ENCODE measurements at regions not wholly inside any gene's neighbourhood (a gene's known extent, or its start where the extent isn't known, plus 50 kb on each side); places are given as distances from the start of the nearest gene placed in this dataset.
"Not testable (repeated sequence)": the region's sequence is repeated elsewhere in the genome, so short reads cannot be mapped to it uniquely, and the experiment has no call there.

DNA sequence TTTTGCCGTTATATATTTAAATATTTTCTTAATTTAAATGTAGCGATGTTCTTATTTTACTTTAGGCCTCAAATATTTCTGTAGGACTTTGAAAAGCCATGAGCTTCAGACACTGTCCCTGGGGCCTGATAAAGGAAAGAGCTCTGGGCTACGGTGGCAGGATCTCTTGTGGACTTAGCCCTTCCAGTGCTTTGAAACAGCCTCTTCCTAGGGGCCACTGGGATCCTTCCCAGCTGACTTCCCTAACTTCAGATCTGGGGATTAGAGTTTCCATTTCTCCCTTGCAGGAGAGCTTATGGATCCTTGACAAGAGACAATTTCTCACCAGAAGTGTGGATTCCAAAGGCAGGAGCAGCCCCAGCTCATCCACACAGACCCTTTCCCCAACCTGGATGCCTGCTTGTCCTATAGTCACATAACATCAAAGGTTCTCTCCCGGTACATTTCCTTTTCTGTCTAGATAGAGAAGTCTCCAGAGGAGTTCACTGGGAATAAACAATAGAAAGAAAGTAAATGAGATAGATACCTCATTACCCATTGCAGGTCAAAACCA is 221.4 kb downstream of the TTC6 start:
- Mint-ChIP-seq H3K4me1 (no peaks in the 10 kb centered on the region), H3K4me3 (no peak overlapping the region), H3K36me3 (no peaks in the 10 kb centered on the region), H3K9me3 (peaks cover 0 to 5% (median 0%) of the 10 kb centered on the region in 7 donors), H3K27me3 (no peaks in the 10 kb centered on the region), H3K27ac (no peak overlapping the region)
- ATAC-seq (ENCODE audit: low read depth in 2 of 2) (no peak), DNase-seq (no peak)

DNA sequence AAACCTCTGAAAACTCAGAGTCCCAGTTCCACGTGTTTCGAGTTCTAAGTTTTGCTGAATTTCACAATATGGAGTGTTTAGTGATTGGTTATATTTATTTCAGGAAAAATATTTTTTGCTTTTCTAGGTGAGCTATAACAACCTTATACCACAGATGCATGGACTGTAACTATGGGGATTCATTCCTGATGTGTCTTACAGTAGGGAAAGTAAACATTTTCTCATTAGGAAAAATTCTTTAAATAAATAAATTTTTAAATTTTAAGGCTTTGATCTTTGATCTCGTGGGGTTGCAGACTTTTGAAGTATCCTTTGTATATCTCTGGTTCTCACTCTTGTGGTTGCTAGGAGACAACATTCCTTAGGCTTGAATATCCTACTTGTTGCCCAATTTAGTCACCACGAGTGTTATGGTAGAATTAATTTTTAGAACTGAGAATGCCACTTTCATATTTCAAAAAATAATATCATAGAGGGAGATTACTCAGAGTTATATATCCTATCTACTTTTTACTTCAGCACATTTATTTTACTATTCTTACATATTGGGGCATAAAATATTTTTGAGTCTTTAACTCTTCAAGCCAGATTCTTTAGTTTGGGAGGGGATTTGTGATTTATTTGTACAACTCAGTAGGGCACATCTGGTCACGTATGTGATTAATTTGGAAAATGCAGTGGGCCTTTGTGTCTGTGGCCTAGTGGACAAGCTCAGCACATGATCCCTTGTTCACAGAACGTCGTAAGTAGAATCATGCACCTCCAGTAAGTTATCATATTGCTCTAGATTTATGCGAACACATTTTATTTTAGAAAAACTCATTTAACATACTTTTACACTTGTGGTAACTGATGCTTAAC is 224.0 kb downstream of the TTC6 start:
- no peaks in the 10 kb centered on the region for H3K27me3 Mint-ChIP-seq

DNA sequence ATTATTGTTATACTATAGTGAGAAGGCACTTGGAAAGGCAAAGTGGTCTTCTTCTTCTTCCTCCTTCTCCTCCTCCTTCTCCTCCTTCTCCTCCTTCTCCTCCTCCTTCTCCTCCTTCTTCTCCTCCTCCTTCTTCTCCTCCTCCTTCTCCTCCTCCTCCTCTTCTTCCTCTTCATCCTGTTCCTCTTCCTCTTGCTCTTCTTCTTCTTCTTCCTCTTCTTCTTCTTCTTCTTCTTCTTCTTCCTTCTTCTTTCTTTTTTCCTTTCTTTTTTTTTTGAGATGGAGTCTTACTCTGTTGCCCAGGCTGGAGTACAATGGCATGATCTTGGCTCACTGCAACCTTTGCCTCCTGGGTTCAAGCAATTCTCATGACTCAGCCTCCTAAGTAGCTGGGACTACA is 225.4 kb downstream of the TTC6 start:
- not testable (repeated sequence) for H3K27me3 Mint-ChIP-seq; H3K4me1 Mint-ChIP-seq; ATAC-seq (ENCODE audit: low read depth in 2 of 2)

More for the DNA sequence above, 224.0 kb downstream of the TTC6 start:
- Mint-ChIP-seq H3K9me3 (peaks cover 0 to 5% (median 0%) of the 10 kb centered on the region in 7 donors), H3K4me3 (no peak overlapping the region), H3K27ac (no peak overlapping the region), H3K36me3 (no peaks in the 10 kb centered on the region), H3K4me1 (no peaks in the 10 kb centered on the region)
- ATAC-seq (ENCODE audit: low read depth in 2 of 2) = no peak
- DNase-seq = no peak

DNA sequence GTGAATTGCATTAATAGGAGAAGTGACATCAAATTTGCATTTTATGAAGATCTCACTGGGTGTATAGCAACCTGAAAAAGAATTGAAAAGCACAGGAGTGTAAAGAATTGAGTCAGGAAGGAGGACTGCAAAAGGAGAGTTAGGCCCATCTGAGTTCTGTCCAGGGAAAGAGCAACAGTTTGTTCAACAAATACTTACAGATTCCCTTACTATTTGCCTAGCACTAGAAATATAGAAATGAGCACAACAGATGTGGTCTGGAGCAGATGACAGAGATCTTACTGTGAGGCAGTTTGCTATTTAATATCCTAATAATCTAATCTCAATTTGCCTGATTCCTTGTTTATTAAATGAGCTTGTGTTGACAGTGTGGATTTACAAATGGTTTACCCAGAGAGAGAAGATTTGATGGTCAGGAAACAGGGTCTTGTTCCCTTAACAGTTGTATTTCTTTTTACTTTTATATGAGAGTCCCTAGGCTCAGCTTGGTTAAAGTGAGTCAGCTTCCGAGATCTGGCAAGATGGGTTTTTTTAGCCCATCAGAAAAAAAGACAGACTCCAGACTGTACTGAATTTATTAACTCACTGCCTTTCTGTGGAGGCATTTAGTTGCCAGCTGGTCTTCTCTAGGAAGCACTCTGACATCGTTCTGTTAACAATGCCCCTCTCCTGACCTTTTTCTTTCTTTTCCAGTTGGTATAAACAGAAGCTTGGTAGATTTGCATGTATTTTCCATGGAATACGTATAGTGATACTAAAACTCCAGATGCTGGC is 229.7 kb downstream of the TTC6 start:
- H3K4me1 Mint-ChIP-seq = no peaks in the 10 kb centered on the region
- ATAC-seq (ENCODE audit: low read depth in 2 of 2) = no peak
- no peak overlapping the region for H3K4me3 Mint-ChIP-seq
- no peaks in the 10 kb centered on the region for H3K27me3 Mint-ChIP-seq
- DNase-seq = no peak
- no peaks in the 10 kb centered on the region for H3K36me3 Mint-ChIP-seq
- peaks cover 0 to 7% (median 2%) of the 10 kb centered on the region in 7 donors for H3K9me3 Mint-ChIP-seq
- no peak overlapping the region for H3K27ac Mint-ChIP-seq

More for the DNA sequence above, 225.4 kb downstream of the TTC6 start:
- H3K9me3 Mint-ChIP-seq, H3K4me3 Mint-ChIP-seq, H3K36me3 Mint-ChIP-seq, DNase-seq, H3K27ac Mint-ChIP-seq: not testable (repeated sequence)

DNA sequence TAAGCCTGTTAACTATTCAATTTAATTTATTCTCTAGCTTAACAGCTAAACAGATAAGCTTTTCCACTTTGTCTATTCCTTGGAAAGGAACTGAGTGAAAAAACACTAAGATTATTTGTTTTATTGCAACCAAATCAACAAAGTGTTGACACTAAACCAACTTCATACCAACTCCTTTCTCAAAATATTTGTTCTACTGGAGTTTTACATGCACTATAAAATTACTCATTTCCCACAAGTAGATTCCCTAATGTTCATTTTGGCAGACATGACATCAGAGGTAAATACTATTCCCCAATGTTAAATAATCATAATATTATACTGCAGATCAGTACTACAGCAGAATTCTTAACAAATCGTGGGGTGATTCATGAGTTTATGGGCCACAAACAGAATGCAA is 231.4 kb downstream of the TTC6 start:
- Mint-ChIP-seq H3K9me3 (peaks cover 8 to 18% (median 13%) of the 10 kb centered on the region in 7 donors), H3K4me1 (no peaks in the 10 kb centered on the region), H3K4me3 (no peak overlapping the region), H3K27ac (no peak overlapping the region), H3K36me3 (no peaks in the 10 kb centered on the region), H3K27me3 (no peaks in the 10 kb centered on the region)
- no peak for ATAC-seq (ENCODE audit: low read depth in 2 of 2)
- no peak for DNase-seq

DNA sequence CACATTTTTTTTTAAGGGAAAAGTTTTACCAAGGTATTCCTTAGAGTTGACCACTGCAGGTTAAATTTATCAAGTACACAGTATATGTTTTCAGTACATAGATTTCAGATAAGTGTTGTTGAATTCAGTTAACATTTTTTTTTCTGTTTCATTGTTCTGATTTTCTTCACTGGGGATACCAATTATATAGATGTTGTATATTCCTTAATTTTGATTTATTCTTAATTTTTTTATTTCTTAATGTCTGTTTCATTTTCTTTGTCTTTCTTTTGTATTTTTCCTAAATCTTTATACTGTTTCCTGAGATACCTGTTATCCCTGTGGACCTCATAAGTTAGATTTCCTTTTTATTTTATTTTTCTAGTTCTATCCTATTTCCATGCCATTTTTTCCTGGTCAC is 234.8 kb downstream of the TTC6 start:
- ATAC-seq (ENCODE audit: low read depth in 2 of 2) = no peak

DNA sequence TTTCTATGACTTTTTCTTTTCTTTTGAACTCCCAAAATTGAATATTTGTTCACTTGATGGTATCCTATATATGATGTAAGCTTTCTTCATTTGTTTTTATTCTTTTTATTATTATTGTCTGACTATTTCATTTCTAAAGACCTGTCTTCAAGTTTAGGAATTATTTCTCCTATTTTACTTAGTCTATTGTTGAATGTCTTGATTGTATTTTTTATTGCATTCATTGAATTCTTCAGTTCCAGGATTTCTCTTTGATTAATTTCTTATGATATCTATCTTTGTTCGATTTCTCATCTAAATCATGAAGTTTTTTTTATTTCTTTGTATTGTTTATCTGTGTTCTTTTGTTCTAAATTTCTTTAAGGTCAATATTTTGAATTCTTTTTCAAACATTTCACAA is 238.8 kb downstream of the TTC6 start:
- Mint-ChIP-seq H3K9me3 (peaks cover 27 to 63% (median 43%) of the 10 kb centered on the region in 7 donors), H3K27ac (no peak overlapping the region), H3K4me3 (no peak overlapping the region), H3K4me1 (no peaks in the 10 kb centered on the region), H3K27me3 (no peaks in the 10 kb centered on the region), H3K36me3 (peaks cover 0 to 9% of the 10 kb centered on the region in 2 donors)
- ATAC-seq (ENCODE audit: low read depth in 2 of 2) (no peak), DNase-seq (no peak)

More for the DNA sequence above, 234.8 kb downstream of the TTC6 start:
- H3K4me1 Mint-ChIP-seq = no peaks in the 10 kb centered on the region
- DNase-seq = no peak
- no peaks in the 10 kb centered on the region for H3K27me3 Mint-ChIP-seq
- no peak overlapping the region for H3K27ac Mint-ChIP-seq
- H3K9me3 Mint-ChIP-seq = peaks cover 13 to 44% (median 34%) of the 10 kb centered on the region in 7 donors
- no peak overlapping the region for H3K4me3 Mint-ChIP-seq
- H3K36me3 Mint-ChIP-seq = peaks cover 0 to 9% of the 10 kb centered on the region in 2 donors

DNA sequence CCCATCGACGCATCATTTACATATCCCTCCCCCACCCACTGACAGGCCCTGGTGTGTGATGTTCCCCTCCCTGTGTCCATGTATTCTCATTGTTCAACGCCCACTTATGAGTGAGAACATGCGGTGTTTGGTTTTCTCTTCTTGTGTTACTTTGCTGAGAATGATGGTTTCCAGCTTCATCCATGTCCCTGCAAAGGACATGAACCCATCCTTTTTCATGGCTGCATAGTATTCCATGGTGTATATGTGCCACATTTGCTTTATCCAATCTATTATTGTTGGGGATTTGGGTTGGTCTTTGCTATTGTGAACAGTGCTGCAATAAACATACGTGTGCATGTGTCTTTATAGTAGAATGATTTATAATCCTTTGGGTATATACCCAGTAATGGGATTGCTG is 243.3 kb downstream of the TTC6 start:
- not testable (repeated sequence) for H3K4me1 Mint-ChIP-seq; H3K4me3 Mint-ChIP-seq; H3K36me3 Mint-ChIP-seq; H3K27ac Mint-ChIP-seq; H3K27me3 Mint-ChIP-seq; DNase-seq; ATAC-seq (ENCODE audit: low read depth in 2 of 2)
- peaks cover 19 to 39% (median 26%) of the 10 kb centered on the region in 7 donors for H3K9me3 Mint-ChIP-seq

DNA sequence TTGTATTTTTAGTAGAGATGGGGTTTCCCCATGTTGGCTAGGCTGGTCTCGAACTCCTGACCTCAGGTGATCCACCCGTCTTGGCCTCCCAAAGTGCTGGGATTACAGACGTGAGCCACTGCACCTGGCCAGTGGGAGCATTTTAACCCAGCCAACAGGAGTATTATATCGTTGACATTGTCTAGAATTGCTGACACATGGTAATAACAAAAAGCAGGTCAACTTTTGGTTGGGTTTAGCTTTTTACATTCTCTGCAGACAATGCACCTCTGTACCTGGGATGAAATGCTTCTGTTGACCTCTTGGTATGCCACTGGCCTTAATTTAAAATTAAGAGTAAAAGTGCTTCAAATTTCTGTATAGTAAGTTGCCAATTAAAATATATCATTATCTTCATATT is 245.6 kb downstream of the TTC6 start:
- not testable (repeated sequence) for ATAC-seq (ENCODE audit: low read depth in 2 of 2); H3K27ac Mint-ChIP-seq; DNase-seq; H3K4me1 Mint-ChIP-seq; H3K4me3 Mint-ChIP-seq; H3K27me3 Mint-ChIP-seq; H3K36me3 Mint-ChIP-seq
- H3K9me3 Mint-ChIP-seq = peaks cover 6 to 19% (median 12%) of the 10 kb centered on the region in 7 donors

DNA sequence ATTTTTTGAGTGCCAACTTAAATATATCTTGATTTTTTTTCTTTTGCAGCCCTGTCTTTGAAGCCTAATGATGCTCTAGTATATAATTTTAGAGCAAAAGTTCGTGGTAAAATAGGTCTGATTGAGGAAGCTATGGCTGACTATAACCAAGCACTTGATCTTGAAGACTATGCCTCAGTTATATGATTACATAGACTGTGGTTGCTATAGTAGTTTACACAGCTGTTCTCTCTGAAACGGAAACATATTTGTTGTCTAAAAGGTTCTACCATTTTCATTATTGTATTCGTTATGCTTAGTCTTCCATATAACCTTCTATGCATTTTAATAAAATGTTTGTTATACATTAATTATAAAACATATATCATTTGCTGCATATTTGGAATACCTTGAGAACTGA is 246.7 kb downstream of the TTC6 start:
- H3K4me1 Mint-ChIP-seq = no peaks in the 10 kb centered on the region
- peaks cover 5 to 18% (median 11%) of the 10 kb centered on the region in 7 donors for H3K9me3 Mint-ChIP-seq
- H3K36me3 Mint-ChIP-seq = no peaks in the 10 kb centered on the region
- H3K4me3 Mint-ChIP-seq = no peak overlapping the region
- no peak overlapping the region for H3K27ac Mint-ChIP-seq
- no peak for ATAC-seq (ENCODE audit: low read depth in 2 of 2)
- no peak for DNase-seq
- peaks cover 0 to 9% (median 0%) of the 10 kb centered on the region in 3 donors for H3K27me3 Mint-ChIP-seq

DNA sequence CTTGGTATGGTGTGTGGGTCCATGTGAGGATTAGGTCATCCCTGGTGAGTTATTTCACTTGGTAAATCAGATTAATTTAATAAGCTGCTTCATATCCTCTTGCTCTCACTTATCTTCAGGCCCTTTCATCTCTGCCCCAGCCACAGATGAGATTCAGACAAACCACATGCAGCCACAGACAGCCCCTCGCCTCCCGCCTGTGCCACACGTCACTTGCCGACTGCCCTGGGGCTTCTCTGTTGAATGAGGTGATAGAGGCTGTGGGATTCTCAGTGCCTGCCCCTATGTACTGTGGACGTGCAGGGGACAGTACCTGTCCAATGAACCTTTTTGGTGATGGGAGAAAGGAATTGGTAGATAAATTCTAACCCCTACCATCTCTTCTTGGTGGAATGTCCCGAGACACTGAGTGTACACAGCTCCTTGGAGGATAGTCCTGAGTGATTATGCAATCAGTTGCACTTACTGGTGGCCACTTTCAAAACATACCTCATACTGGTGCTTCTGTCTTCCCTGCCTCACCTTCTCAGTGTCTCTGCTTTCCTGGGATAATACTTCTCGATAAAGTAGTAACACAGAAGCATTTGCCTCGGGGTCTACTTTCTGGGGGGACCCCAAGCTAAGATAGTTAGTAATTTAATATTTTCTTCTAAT is 248.7 kb downstream of the TTC6 start:
- Mint-ChIP-seq H3K4me1 (no peaks in the 10 kb centered on the region), H3K27me3 (peaks cover 0 to 9% (median 0%) of the 10 kb centered on the region in 3 donors), H3K9me3 (peaks cover 0 to 7% (median 3%) of the 10 kb centered on the region in 7 donors), H3K4me3 (no peak overlapping the region), H3K27ac (no peak overlapping the region), H3K36me3 (no peaks in the 10 kb centered on the region)
- no peak for ATAC-seq (ENCODE audit: low read depth in 2 of 2)
- no peak for DNase-seq

DNA sequence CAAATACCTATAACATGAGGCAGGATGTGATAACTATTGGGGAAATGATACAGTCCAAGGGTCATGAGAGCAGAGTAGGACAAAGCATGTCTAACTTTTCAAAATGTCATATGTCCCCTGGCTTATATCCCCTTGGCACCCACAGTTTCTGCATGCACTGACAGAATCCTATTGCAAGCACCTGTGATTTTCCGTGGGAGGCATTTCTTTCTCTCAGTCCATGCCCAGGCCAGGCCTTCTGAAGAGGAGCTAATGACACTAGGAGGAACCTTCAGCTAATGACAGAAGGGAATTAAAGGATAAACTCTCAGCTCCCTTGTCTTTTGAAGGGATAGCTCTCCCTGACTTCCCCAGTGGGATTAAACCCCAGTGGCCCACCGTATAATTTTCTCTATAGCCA is 249.2 kb downstream of the TTC6 start:
- H3K9me3 Mint-ChIP-seq = peaks cover 0 to 5% (median under 1%) of the 10 kb centered on the region in 7 donors
- no peak overlapping the region for H3K27ac Mint-ChIP-seq
- DNase-seq (no peak), ATAC-seq (ENCODE audit: low read depth in 2 of 2) (no peak)
- H3K36me3 Mint-ChIP-seq = no peaks in the 10 kb centered on the region
- H3K4me1 Mint-ChIP-seq = no peaks in the 10 kb centered on the region
- H3K27me3 Mint-ChIP-seq = peaks cover 0 to 9% (median 0%) of the 10 kb centered on the region in 3 donors
- H3K4me3 Mint-ChIP-seq = no peak overlapping the region

DNA sequence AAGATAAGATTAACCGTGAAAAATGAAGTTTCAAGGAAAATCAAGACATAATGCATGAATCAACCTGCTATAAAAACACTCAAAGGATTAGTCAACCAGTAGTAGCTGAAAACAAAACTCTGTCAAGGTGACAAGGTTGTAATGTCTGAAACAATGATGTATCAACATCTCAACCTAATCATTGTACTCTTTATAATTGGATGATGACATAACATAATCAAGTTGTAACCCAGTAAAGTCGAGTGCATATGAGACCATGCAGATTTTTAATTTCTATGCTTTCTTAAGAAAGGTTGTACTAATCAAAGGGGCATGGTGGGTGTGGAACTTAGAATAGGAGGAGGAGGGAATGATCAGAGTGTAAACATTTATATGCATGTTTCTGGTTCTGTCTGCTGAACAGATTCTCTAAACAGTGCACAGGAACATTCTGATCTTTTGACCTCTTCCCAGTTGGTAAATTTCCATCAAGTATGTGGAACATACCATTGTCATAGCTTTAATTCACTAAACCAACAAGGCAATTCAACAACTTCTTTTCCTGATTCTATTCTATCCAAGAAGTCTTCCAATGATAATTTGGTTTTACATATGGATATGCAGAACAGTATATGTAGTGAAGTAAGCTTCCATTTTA is 253.7 kb downstream of the TTC6 start:
- H3K9me3 Mint-ChIP-seq = peaks cover 0 to 3% (median 0%) of the 10 kb centered on the region in 7 donors
- no peak for DNase-seq
- no peak overlapping the region for H3K27ac Mint-ChIP-seq
- H3K27me3 Mint-ChIP-seq = peaks cover 0 to 9% (median 0%) of the 10 kb centered on the region in 3 donors
- no peaks in the 10 kb centered on the region for H3K36me3 Mint-ChIP-seq
- no peaks in the 10 kb centered on the region for H3K4me1 Mint-ChIP-seq
- no peak for ATAC-seq (ENCODE audit: low read depth in 2 of 2)
- H3K4me3 Mint-ChIP-seq = no peak overlapping the region
